ENCODE measurements at regions not wholly inside any gene's neighbourhood (a gene's known extent, or its start where the extent isn't known, plus 50 kb on each side); places are given as distances from the start of the nearest gene placed in this dataset.
"Not testable (repeated sequence)": the region's sequence is repeated elsewhere in the genome, so short reads cannot be mapped to it uniquely, and the experiment has no call there.

GRCh38 chr10:56298941-56299340 is 62.1 kb downstream of the ZWINT start:
- no peak for DNase-seq

GRCh38 chr10:56296618-56297017 is 64.4 kb downstream of the ZWINT start:
- DNase-seq: no peak

DNA sequence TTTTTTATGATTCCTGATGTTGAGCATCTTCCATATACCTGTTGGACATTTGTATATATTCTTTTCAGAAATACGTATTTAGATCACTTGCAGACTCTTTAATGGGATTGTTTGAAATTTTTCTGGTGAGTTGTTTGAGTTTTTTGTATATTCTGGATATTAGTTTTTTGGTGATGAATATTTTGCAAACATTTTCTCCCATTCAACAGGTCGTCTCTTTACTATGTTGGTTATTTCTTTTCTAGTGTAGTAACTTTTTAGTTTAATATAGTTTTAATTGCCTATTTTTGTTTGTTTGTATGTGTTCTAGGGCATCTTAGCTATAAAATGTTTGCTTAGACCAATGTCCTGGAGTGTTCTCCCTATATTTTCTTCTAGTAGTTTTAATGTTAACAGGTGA is 72.7 kb downstream of the ZWINT start:
- no peak for DNase-seq

GRCh38 chr10:56286096-56286495 is 75.0 kb downstream of the ZWINT start:
- no peak for DNase-seq

GRCh38 chr10:56279270-56279669 is 81.8 kb downstream of the ZWINT start:
- no peak for DNase-seq

- DNase-seq: no peak
These were observed 91.9 kb downstream of the ZWINT start for GRCh38 chr10:56269181-56269580.

DNA sequence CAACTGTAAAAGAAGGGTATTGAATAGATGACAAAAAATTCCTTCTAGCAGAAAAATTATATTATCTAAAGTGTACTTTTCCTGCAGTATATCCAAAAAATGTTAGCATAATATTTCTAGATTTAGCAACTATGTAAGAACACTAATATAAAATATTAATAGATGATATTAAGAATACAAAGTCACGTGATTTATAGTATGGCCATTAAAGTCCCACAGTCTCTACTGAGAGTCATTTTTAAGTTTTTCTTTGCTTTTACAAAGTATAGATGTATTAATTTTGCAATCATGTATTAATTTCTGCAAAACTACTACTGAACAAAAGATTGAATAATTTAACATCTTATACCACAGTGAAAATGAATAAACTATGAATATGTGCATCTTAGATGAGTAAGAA is 94.9 kb downstream of the ZWINT start:
- no peak for DNase-seq

- no peak for DNase-seq
These were observed 102.1 kb downstream of the ZWINT start for GRCh38 chr10:56258991-56259390.

DNA sequence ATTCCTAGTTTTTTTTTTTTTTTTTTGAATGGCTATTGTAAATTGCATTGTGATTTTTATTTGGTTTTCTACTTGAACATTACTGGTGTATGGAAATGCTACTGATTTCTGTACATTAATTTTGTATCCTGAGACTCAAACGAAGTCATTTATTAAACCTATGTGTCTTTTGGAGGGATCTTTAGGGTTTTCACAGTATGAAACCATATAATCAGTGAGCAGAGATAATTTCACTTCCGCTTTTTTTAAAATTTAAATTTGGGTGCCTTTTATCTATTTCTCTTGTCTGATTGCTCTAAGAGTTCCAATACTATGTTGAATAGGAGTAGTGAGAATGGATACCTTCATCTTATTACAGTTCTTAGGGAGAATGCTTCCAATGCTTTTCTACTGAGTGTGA is 102.7 kb downstream of the ZWINT start:
- DNase-seq: no peak

DNA sequence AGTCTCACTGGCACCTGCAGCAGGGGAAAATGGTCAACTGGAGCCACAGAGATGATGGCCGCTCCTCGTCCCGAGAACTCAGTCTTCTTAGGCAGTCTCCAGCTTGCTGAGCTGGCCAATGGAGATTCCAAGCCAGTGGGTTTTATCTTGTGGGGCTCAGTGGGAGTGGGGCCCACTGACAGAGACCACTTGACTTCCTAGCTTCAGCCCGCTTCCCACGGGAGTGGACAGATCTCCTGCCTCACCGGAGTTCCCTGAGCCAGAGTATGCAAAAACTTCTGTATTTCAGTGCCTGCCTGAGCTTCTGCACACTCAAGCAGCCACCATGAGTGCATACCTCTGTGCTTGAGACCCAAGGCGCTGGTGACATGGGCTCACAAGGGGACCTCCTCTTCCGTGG is 105.8 kb downstream of the ZWINT start:
- no peak for DNase-seq

DNA sequence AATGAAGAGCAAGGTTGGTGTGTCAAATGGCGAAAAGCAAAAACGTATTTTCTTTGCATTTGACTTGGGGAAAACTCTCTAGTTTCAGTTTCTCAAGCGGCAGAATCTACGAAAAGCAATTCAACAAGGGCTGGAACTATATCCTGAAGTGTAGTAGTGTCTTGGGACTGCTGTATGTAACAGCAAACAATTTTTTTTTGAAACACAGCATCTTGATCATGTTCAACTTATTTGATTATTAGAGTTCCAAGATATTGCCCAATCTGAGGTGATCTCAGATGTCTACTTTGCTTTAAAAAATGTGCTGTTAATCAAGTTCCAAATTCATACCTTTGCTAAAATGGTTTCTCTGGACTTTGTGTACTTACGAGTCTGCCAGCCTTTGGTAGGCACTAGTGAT is 120.6 kb downstream of the ZWINT start:
- no peak for DNase-seq

GRCh38 chr10:56231436-56231835 is 129.6 kb downstream of the ZWINT start:
- DNase-seq: no peak

DNA sequence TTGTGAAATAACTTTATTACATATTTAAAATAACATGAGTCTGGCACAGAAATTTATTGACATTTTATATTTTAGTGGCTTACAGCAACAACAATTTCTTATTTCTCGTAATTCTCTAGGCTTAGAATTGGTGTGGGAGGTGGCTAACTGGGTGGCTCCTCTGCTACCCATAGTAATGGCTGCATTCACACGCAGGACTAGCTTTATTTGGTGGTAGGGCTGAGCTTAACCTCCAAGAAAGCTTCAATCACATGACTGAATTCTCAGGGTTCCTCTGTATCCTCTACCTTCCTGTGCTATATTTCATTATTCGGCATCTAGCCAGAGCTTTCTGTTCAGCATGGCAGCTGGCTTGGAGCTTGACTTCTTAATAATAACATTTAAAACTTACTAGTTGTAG is 138.8 kb downstream of the ZWINT start:
- no peak for DNase-seq

DNA sequence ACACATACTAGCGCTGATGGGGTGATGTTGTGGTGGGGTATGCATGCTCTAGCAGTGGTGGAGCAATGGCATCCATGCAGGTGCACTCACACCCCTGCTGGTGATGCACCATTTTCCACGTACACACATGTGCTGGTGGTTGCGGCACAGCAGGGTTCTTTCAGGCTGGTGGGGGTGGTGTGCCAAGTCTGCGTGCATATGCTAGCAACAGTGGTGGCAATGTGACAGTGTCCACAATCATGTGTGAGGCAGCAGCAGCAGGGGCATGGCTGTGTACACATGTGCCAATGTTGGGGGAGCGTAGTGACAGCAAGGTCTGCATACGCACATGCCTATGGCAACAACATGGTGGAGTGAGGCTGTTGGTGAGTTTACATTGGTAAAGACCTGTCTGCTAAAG is 148.1 kb downstream of the ZWINT start:
- DNase-seq: no peak

DNA sequence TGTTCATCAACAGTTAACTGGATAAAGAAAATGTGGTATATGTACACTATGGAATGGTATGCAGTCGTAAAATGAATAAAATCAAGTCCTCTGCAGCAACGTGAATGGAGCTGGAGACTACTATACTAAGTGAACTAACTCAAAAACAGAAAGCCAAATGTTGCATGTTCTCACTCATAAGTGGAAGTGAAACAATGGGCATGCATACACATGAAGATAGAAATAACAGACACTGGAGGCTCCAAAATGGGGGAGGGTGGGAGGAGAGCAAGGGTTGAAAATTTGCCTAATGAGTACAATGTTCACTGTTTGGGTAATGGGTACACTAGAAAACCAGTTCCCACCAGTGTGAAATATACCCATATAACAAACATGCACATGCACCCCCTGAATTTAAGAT is 179.5 kb downstream of the ZWINT start:
- DNase-seq: no peak

DNA sequence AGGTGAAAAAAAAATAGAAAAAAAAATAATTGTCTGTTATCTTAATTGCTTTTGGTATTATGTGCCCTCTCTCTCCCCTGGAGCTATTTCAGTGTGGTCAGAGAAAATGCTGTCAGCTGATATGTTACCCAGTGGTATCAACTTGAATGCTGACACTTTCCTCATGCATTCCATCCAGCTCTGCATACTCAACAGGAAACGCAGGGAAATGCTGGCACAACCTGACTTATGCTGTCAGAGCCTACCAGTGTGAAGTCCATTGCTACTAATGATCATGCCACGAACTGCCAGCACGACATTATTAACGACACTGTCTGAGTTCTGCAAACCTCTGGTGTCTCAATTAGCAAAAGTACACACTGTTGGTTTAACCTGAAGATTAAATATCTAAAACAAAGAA is 182.8 kb downstream of the ZWINT start:
- no peak for DNase-seq

GRCh38 chr10:56155091-56155513 is 206.0 kb downstream of the ZWINT start:
- not testable (repeated sequence) for DNase-seq

DNA sequence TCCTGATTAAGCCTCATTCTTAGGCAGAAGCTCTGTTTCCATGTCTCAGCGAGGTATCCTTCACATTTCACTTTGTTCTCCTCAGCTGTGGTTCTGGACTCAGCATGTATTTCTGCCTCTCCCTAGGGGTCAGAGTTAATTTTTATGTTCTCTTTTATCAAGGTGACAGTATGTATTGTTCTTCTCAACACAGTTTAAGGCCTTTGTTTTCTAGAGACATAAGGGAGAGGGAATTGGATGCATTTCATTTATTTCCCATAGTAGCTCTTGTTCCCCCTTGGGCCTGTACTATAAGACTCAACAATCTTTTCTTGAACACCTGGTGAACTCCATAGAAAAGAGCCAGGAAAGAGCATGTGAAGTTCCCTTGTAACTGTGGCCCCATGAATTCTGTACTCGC is 214.3 kb downstream of the ZWINT start:
- DNase-seq: no peak

DNA sequence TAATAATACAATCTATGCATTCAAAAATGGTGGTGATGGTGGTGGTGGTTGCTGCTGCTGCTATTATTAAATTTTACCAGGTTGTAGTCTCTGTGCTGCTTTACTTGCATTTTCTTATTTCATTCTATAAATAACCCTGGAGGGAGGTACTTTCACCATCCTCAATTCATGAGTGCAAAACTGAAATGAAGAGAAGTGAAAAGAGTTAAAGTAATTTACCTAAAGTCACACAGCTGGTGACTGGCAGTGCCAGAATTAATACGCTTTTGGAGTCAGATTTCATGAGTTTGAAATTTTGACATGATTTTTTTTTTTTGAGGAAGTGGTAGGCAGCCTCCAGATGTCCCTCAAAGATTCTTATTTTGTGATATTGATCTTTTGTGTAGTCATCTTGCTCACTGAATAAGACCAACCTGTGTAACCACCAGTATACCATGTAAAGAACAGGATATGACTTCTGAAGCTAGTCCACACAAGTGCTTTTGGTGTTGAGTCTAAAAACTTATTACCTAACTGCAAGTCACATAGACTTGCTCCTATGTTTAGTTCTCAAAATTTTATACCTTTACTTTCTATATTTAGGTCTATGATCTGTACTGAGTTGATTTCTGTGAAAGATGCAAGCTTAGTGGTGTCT is 218.8 kb downstream of the ZWINT start:
- DNase-seq: no peak

DNA sequence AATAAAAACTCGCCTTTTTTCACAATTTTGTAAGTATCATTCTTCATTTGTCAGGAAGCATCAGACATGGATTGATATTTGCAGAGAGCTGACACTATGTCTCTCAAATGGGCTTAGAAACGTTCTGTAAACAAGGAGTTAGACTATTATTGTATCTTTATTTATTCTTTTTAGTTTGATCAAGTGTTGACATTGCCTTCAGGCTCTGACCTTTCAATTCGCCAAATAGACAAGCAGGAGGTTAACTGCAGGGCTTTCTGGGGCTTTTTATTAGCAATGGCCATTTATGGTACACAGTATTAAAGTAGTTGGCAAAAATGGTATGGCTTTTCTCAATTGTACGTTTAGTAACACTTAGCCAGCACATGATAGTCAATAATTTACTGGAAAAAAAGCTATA is 221.7 kb downstream of the ZWINT start:
- no peak for DNase-seq

DNA sequence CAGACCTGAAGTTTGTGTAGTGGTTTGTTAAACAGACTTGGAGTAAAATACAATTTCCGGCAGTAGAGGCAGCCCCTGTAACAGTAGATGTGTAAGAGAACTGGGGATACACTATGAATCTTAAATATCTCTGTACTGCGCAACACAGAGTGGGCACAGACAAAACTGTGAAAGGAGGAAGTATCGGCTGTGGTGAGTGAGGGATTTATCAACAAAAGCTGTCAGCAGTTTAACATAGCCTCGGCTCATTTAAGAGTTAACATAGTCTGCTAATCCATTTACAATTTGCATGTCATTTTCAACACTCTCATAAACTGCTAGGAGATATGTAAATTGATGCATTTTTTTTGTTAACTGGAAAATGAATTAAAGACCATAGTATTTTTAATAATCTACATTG is 225.2 kb downstream of the ZWINT start:
- no peak for DNase-seq

- no peak for DNase-seq
These were observed 237.8 kb downstream of the ZWINT start for GRCh38 chr10:56123247-56123646.

DNA sequence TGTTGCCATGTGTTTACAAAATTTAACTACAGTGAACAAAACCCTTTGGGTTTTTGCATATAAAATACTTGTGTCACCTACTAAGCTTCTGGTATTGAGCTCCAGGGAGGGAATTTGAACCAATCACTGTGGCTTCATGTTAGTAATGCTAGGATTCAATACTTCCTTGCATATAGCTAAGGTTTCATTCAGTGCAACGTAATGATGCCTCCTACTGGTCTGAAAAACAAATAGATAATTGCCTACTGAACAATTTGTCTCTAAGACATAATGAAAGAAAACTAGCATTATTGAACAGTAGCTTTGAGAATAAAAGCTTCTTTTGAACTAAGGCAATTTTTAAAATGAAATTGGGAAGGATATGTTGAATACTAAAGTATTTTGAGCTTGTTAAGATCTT is 244.4 kb downstream of the ZWINT start:
- no peak for DNase-seq

GRCh38 chr10:56109454-56109853 is 251.6 kb downstream of the ZWINT start:
- DNase-seq: no peak

- no peak for DNase-seq
These were observed 256.1 kb downstream of the ZWINT start for GRCh38 chr10:56104923-56105322.

GRCh38 chr10:56104487-56104886 is 256.6 kb downstream of the ZWINT start:
- no peak for DNase-seq

Measured in left hindlimb (tissue), 1 donor.